Inflammatory macrophage (primary cell): ENCODE measurements at regions not wholly inside any gene's neighbourhood (a gene's known extent, or its start where the extent isn't known, plus 50 kb on each side); places are given as distances from the start of the nearest gene placed in this dataset.

ENCODE experiments used
- DNase-seq, 2 donors: peaks; one replicate each; pipeline ENCODE4 v3.0.0-alpha.2; 2020 to 2022

- DNase-seq: no peak
Measured at GRCh38 chr13:58051807-58052375, 420.3 kb downstream of the PCDH17 start.

- no peak for DNase-seq
Measured at GRCh38 chr13:58056426-58056825, 424.9 kb downstream of the PCDH17 start.

- no peak for DNase-seq
Measured at GRCh38 chr13:58059624-58060023, 428.1 kb downstream of the PCDH17 start.

GRCh38 chr13:58080806-58081205 lies 449.3 kb downstream of the PCDH17 start:
- DNase-seq: no peak

GRCh38 chr13:58081301-58081820 lies 449.8 kb downstream of the PCDH17 start:
- no peak for DNase-seq

- no peak for DNase-seq
Measured at GRCh38 chr13:58083064-58083463, 451.5 kb downstream of the PCDH17 start.

- DNase-seq: no peak
Measured at GRCh38 chr13:58085274-58085673, 453.7 kb downstream of the PCDH17 start.

GRCh38 chr13:58085819-58086218 lies 454.3 kb downstream of the PCDH17 start:
- no peak for DNase-seq

GRCh38 chr13:58087566-58087965 lies 456.0 kb downstream of the PCDH17 start:
- no peak for DNase-seq

GRCh38 chr13:58093394-58093793 lies 461.9 kb downstream of the PCDH17 start:
- DNase-seq: no peak

GRCh38 chr13:58097831-58098230 lies 466.3 kb downstream of the PCDH17 start:
- no peak for DNase-seq

- DNase-seq: no peak
Measured at GRCh38 chr13:58119351-58119750, 487.8 kb downstream of the PCDH17 start.

GRCh38 chr13:58119804-58120203 lies 488.3 kb downstream of the PCDH17 start:
- DNase-seq: no peak

GRCh38 chr13:58126496-58126895 lies 495.0 kb downstream of the PCDH17 start:
- no peak for DNase-seq

GRCh38 chr13:58134012-58134411 lies 502.5 kb downstream of the PCDH17 start:
- DNase-seq: no peak

GRCh38 chr13:58134525-58134924 lies 503.0 kb downstream of the PCDH17 start:
- no peak for DNase-seq

GRCh38 chr13:58142952-58143351 lies 511.4 kb downstream of the PCDH17 start:
- no peak for DNase-seq

GRCh38 chr13:58144616-58145015 lies 513.1 kb downstream of the PCDH17 start:
- no peak for DNase-seq

GRCh38 chr13:58151452-58151851 lies 519.9 kb downstream of the PCDH17 start:
- no peak for DNase-seq

GRCh38 chr13:58160980-58161379 lies 529.4 kb downstream of the PCDH17 start:
- DNase-seq: no peak

- DNase-seq: no peak
Measured at GRCh38 chr13:58165617-58166016, 534.1 kb downstream of the PCDH17 start.

- no peak for DNase-seq
Measured at GRCh38 chr13:58181111-58181510, 549.6 kb downstream of the PCDH17 start.

GRCh38 chr13:58187881-58188280 lies 556.3 kb downstream of the PCDH17 start:
- no peak for DNase-seq

- DNase-seq: no peak
Measured at GRCh38 chr13:58190577-58190976, 559.0 kb downstream of the PCDH17 start.

- no peak for DNase-seq
Measured at GRCh38 chr13:58191754-58192153, 560.2 kb downstream of the PCDH17 start.
